Activated naive CD8-positive, alpha-beta T cell treated with anti-CD3 and anti-CD28 coated beads for 36 hours (primary cell): ENCODE measurements at regions not wholly inside any gene's neighbourhood (a gene's known extent, or its start where the extent isn't known, plus 50 kb on each side); places are given as distances from the start of the nearest gene placed in this dataset.
"Not testable (repeated sequence)": the region's sequence is repeated elsewhere in the genome, so short reads cannot be mapped to it uniquely, and the experiment has no call there.

ENCODE experiments used
- DNase-seq: peaks from one replicate; pipeline ENCODE4 v3.0.0; 2021
- H3K27ac Mint-ChIP-seq: one replicate; pipeline ENCODE4 v1.8.0; 2022; ENCODE audit warnings: mild to moderate bottlenecking, moderate library complexity, mixed read lengths
- H3K27me3 Mint-ChIP-seq: one replicate; pipeline ENCODE4 v1.8.0; 2022; ENCODE audit warnings: mild to moderate bottlenecking, mixed read lengths
- H3K36me3 Mint-ChIP-seq: one replicate; pipeline ENCODE4 v1.8.0; 2021; ENCODE audit warnings: mild to moderate bottlenecking, mixed read lengths
- H3K4me1 Mint-ChIP-seq: one replicate; pipeline ENCODE4 v1.8.0; 2021; ENCODE audit warnings: mixed read lengths
- H3K4me3 Mint-ChIP-seq: one replicate; pipeline ENCODE4 v1.8.0; 2022; ENCODE audit warnings: mild to moderate bottlenecking, moderate library complexity, mixed read lengths
- H3K9me3 Mint-ChIP-seq: one replicate; pipeline ENCODE4 v1.8.0; 2022; ENCODE audit warnings: mixed read lengths

DNA sequence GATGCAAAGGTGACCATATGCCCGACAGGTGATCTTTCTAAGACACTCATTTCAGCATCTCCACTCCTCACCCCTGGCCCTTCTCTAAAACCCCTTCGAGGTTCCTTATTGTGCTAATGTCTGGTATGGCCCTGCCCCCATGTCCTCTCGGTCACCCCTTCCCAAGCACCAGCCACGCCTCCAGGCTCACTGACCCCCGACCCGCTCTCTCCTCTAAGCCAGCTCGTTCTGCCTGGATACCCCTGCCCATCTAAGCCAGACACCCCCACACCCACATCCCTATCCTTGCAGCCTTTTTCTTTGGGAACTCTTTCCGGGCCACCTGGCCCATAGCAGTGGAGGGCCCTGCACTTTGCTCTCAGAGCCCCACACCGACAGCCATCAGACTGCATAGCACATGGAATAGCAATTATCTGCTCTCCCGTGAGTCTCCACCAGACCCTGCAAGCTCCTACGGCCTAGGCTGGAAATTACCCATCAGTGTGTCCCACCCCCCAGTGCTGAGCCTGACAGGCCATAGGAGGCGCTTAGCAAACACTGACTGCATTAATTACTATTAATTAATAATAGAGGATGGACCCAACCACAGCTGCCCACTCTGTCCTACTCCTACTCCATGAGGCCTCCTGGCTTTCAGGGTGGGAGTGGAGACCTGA is 176.7 kb downstream of the TMEM132E start:
- H3K4me1 Mint-ChIP-seq = no peaks in the 10 kb centered on the region
- no peaks in the 10 kb centered on the region for H3K36me3 Mint-ChIP-seq
- no peak overlapping the region for H3K27ac Mint-ChIP-seq
- DNase-seq = no peak
- H3K27me3 Mint-ChIP-seq = peaks cover 24% of the 10 kb centered on the region
- no peaks in the 10 kb centered on the region for H3K9me3 Mint-ChIP-seq
- no peak overlapping the region for H3K4me3 Mint-ChIP-seq

DNA sequence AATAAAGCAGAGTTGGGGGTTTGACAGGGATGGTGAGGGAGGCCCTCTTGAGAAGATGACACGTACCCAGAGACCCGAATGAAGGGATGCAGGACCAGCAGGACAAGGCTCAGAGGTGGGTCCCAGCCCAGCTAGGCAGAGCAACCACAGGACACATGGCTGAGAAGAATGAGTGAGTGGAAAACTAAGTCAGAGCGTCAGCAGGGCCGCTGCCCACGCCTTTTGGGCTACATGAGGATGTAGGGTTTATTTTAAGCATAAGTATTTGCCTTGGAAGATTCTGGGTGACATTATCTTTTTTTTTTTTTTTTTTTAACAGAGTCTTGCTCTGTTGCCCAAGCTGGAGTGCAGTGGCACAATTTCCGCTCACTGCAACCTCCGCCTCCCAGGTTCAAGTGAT is 176.0 kb downstream of the TMEM132E start:
- no peak for DNase-seq
- Mint-ChIP-seq H3K27me3 (peaks cover 24% of the 10 kb centered on the region), H3K4me1 (no peaks in the 10 kb centered on the region), H3K36me3 (no peaks in the 10 kb centered on the region), H3K27ac (no peak overlapping the region), H3K9me3 (no peaks in the 10 kb centered on the region), H3K4me3 (no peak overlapping the region)

DNA sequence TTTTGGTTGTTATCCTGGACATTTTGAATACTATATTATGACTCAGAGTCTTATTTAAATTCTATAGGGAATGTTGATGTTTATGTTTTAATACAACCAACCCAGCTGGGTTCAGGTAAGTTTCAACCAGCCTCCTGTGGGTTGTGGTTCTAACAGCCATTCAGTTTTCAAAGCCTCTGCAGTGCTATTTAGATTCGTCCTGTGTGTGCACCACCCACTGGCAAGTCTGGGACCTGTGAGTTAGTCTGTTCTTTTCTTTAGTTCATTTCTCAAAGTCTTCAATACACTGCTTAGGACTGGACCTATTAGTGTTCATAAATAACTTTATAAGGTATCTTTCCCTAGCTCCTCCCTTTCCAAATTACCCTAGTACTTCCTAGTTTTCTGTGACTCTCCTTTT is 170.6 kb downstream of the TMEM132E start:
- DNase-seq = no peak
- Mint-ChIP-seq H3K4me3 (no peak overlapping the region), H3K27me3 (peaks cover 31% of the 10 kb centered on the region), H3K36me3 (no peaks in the 10 kb centered on the region), H3K4me1 (no peaks in the 10 kb centered on the region), H3K27ac (no peak overlapping the region), H3K9me3 (peaks cover 2% of the 10 kb centered on the region)

DNA sequence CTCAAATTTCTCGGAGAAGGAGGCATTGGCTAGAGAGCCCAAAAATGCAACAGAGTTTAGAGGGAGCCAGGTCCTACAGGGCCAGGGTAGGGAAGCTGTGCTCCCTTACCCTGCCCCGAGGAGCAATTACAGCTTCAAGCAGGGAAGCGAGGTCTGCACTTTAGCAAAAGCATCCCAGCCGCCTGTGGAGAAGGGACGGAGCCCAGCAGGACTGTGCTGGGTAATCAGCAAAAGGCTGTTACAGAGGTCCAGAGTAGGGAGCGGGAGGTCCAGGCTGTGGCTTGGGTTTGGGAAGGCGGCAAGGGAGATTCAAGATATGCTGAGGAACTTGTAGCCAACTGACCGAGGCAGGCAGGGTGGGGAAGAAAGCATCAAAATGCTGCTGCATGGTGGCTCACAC is 162.6 kb downstream of the TMEM132E start:
- no peak overlapping the region for H3K27ac Mint-ChIP-seq
- peaks cover 14% of the 10 kb centered on the region for H3K27me3 Mint-ChIP-seq
- H3K4me3 Mint-ChIP-seq = no peak overlapping the region
- no peaks in the 10 kb centered on the region for H3K4me1 Mint-ChIP-seq
- H3K36me3 Mint-ChIP-seq = no peaks in the 10 kb centered on the region
- peaks cover 6% of the 10 kb centered on the region for H3K9me3 Mint-ChIP-seq
- no peak for DNase-seq

DNA sequence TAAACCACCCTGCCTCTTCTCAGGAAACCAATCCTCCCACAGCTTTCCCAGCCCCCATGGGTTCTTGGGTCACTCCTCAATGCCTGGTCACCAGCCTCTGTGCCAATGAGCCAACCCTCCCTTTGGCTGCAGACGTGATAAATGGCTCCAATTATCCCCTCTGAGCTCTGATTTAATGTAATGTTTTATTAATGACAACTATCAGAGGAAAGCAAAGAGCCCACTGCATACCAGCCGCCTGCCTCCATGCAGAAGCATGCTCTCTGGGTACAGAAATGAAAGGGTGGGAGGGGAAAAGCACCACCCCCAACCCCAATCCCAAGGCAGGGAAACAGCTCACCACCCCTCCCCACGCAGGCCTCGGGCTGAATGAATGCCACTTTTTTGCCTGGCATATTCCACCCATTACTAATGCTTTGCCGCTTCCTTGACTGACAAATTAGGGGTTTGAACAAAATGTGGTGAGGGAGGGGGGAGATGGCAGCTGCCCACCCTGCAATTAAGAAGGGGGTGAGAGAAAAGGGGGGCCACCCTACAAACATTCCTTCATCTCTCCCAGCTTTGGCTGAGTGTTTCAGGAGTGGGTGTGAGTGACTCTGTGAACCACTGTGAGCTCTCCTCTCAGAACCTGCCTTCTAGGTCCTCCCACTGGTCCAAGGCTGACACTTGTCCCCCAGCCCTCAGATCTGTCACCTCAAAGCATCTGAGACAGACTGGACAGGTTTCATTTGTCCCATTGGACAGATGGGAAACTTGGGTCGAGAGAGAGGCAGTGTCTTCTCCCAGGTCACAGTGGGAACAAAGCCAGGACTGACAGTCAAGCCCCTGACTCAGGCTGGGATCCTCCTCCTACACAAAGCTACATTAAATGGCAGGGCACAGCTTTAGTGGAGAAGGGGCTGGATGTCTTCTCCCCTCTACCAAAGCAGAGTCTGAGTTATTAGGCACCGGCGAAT is 161.5 kb downstream of the TMEM132E start:
- H3K27ac Mint-ChIP-seq = no peak overlapping the region
- H3K4me1 Mint-ChIP-seq = no peaks in the 10 kb centered on the region
- peaks cover 14% of the 10 kb centered on the region for H3K27me3 Mint-ChIP-seq
- DNase-seq = no peak
- peaks cover 6% of the 10 kb centered on the region for H3K9me3 Mint-ChIP-seq
- no peak overlapping the region for H3K4me3 Mint-ChIP-seq
- H3K36me3 Mint-ChIP-seq = no peaks in the 10 kb centered on the region

DNA sequence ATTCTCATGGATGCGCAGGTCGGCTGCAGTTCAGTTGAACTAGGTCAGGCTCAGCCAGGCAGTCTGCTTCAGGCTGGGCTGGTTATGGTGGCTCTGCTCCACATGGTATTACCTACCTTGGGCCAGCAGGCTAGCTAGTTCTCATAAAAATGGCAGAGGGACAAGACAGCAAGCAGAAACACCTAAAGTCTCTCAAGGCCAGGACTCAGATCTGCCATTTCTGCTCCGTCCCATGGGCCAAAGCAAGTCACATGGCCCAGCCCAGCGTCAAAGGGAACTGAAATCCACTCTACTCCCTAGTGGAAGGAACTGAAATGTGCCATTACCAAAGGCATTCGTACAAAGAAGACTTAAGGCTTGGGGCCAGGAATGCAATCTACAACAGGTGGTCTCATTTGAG is 160.0 kb downstream of the TMEM132E start:
- peaks cover 19% of the 10 kb centered on the region for H3K27me3 Mint-ChIP-seq
- H3K36me3 Mint-ChIP-seq = no peaks in the 10 kb centered on the region
- H3K4me3 Mint-ChIP-seq = no peak overlapping the region
- H3K27ac Mint-ChIP-seq = no peak overlapping the region
- no peak for DNase-seq
- peaks cover 6% of the 10 kb centered on the region for H3K9me3 Mint-ChIP-seq
- H3K4me1 Mint-ChIP-seq = no peaks in the 10 kb centered on the region

DNA sequence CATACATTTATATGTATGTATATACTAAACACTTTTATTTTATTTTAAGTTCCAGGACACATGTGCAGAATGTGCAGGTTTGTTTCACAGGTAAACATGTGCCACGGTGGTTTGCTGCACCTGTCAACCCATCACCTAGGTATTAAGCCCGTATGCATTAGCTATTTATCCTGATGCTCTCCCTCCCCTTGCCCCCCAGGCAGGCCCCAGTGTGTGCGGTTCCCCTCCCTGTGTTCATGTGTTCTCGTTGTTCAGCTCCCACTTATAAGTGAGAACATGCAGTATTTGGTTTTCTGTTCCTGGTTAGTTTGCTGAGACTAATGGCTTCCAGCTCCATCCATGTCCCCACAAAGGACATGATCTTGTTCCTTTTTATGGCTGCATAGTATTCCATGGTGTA is 158.3 kb downstream of the TMEM132E start:
- not testable (repeated sequence) for H3K4me3 Mint-ChIP-seq, DNase-seq, H3K9me3 Mint-ChIP-seq, H3K36me3 Mint-ChIP-seq, H3K27ac Mint-ChIP-seq, H3K4me1 Mint-ChIP-seq
- peaks cover 14% of the 10 kb centered on the region for H3K27me3 Mint-ChIP-seq

DNA sequence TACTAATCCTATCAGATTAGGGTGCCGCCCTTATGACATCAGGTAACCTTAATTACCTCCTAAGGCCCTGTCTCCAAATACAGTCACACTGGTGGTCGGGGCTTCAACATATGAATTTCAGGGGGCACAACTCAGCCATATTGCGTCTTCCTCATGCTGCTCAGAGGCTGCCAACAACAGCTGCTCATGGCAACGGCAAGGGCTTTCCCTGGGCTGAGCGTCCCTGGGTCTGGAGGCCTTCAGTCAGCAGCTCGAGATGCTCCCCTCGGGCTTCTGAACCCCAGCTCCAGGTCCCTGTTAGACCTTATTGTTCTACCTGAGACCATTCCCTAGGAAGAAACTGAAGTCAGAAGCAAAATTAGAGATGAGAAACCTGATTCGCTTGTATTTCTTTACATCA is 157.2 kb downstream of the TMEM132E start:
- H3K36me3 Mint-ChIP-seq = no peaks in the 10 kb centered on the region
- H3K4me1 Mint-ChIP-seq = no peaks in the 10 kb centered on the region
- peaks cover 7% of the 10 kb centered on the region for H3K27me3 Mint-ChIP-seq
- H3K4me3 Mint-ChIP-seq = no peak overlapping the region
- H3K27ac Mint-ChIP-seq = no peak overlapping the region
- no peak for DNase-seq
- H3K9me3 Mint-ChIP-seq = peaks cover 3% of the 10 kb centered on the region

DNA sequence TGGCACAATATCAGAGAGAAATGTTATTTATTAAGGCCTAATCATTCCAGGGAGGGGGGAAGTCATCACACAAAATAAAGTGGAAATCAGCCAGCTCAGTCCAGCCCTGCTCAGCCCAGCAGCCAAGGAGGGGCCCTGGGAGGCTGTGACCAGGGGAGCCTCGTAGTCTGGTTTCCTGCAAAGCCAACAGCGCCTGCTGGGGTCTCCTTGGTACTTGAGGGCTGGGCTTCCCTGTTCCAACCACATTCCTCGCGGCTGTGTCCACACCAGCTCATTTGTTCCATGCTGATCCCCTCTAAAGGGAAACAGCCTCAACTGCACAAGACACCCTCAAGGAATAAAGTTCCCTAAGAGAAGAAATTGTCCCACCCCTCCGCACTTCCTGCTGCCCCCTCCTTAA is 154.0 kb downstream of the TMEM132E start:
- Mint-ChIP-seq H3K36me3 (no peaks in the 10 kb centered on the region), H3K4me1 (no peaks in the 10 kb centered on the region), H3K9me3 (peaks cover 3% of the 10 kb centered on the region), H3K4me3 (no peak overlapping the region), H3K27ac (no peak overlapping the region), H3K27me3 (peaks cover 5% of the 10 kb centered on the region)
- no peak for DNase-seq

DNA sequence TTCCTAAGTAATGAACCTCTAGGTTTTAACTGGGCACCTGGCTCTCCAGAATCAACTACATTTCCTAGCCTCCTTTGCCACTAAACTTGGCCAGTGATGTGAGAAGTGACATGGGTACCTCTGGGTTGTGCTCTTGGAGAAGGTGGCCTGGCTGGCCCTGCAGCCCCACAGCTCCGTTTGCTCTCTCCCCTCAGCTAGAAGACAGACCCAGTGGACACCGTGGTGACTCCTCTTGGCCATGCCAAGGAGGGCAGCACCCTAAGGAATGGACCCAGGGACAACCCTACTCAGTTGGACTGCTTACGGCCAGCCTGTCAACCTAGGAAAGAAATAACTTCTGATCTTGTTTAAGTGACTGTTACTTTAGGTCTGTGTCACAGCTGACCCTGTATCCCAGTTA is 151.4 kb downstream of the TMEM132E start:
- Mint-ChIP-seq H3K9me3 (no peaks in the 10 kb centered on the region), H3K36me3 (no peaks in the 10 kb centered on the region), H3K27me3 (peaks cover 5% of the 10 kb centered on the region), H3K4me3 (no peak overlapping the region), H3K4me1 (no peaks in the 10 kb centered on the region), H3K27ac (no peak overlapping the region)
- no peak for DNase-seq

DNA sequence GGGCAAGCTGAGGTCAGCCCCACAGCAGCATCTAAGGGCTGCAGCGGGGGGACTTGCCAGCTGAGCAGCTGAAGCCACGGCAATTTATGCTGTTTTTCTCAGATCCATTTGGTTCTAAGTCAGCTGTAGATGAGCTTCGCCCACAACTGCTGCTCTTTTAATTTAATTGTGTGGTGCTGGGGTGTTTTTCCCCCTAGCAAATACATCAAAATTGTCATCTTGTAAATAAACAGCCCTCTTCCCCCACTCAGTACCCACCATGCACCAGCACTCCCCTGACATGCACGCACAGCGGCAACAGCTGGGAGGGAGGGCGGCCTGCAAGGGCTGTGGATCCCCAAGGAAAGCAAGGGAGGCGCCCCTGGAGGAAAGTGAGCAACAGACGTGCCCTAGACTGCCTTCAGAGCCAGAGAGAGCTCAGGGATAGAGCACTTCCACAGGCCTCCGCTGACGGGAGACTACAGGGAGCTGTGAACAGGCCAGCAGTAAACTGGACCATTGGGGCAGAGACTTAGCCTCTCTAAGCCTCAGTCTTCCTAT is 149.5 kb downstream of the TMEM132E start:
- no peaks in the 10 kb centered on the region for H3K4me1 Mint-ChIP-seq
- no peak for DNase-seq
- no peaks in the 10 kb centered on the region for H3K27me3 Mint-ChIP-seq
- H3K4me3 Mint-ChIP-seq = no peak overlapping the region
- no peaks in the 10 kb centered on the region for H3K36me3 Mint-ChIP-seq
- no peak overlapping the region for H3K27ac Mint-ChIP-seq
- H3K9me3 Mint-ChIP-seq = no peaks in the 10 kb centered on the region

DNA sequence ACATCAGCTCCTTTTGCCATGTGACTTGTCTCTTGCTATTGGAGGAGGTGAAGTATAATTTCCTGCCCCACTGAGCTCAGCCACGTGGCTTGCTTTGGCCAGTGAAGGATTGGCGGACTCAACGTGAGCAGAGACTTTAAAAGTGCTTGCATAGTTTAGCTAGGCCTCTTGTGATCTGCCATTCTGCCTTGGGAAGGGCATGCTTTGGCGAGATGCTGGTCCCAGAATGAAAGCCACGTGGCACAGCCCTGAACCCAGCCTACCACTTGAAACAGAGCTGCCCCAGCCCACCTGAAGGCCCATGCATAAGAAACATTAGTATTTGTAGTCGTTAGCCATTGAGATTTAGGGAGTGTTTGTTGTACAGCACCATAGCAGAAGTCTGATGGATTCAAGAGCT is 148.2 kb downstream of the TMEM132E start:
- Mint-ChIP-seq H3K36me3 (no peaks in the 10 kb centered on the region), H3K4me1 (no peaks in the 10 kb centered on the region), H3K9me3 (no peaks in the 10 kb centered on the region), H3K27ac (no peak overlapping the region), H3K27me3 (no peaks in the 10 kb centered on the region), H3K4me3 (no peak overlapping the region)
- no peak for DNase-seq

DNA sequence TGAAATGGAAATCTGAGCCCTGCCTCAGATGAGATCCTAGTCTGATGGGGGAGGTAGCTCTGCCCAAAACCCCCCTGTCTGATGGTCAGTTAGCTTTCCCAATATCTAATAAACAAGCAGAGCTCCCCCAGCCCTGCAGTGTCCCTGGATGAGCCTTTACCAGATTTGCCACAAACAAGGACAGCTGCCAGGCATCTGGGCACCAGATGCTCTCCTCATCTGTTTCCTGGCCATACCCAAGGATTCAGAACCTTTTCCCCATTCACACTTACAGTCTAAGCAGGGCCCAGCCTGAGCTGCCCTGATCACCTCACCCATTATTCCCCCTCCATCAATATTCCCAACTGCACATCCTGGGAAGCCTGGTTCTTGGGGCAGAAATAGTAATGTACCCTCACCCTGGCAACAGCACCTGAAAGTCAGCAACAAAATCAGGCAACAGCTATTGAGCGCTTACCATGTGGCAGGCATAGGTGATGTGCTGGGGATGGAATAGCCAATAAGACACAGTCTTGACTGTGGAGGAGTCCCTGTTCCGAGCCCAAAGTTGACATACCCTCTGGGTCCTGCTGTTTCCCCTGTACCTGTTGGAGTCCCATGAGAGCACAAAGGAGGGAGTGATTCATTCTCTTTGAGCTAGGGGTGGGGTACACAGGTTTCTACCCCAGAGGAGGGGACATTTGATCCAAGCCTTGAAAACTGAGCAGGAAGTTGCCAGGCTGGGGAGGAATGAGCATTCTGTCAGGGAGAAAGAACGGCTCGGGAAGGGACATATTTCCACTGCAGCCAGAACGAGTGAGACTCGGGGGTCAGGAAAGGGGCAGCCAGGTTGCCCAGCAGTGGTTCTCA is 147.4 kb downstream of the TMEM132E start:
- Mint-ChIP-seq H3K36me3 (no peaks in the 10 kb centered on the region), H3K4me3 (no peak overlapping the region), H3K27ac (no peak overlapping the region), H3K9me3 (no peaks in the 10 kb centered on the region), H3K27me3 (no peaks in the 10 kb centered on the region), H3K4me1 (no peaks in the 10 kb centered on the region)
- no peak for DNase-seq

DNA sequence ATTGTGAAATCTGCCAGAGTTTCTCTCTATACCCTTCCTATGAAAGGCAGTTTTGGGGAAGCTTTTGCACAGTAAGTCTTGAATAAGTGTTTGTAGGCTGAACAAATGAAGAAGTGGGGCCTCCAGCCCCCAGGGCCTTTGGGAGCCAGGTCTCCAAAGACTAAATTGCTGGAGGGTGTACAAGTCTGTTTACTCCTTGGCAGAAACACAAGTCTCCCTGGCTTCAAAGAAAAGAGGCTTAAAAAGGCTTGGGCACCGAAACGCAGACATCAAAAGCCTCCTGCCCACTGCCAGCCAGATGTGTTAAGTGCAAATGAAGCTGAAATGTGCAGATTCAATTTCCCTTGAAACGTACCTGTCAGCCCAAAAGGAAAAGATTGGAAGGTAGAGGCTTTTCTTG is 146.3 kb downstream of the TMEM132E start:
- Mint-ChIP-seq H3K4me3 (no peak overlapping the region), H3K36me3 (no peaks in the 10 kb centered on the region), H3K4me1 (no peaks in the 10 kb centered on the region), H3K27ac (no peak overlapping the region), H3K9me3 (no peaks in the 10 kb centered on the region), H3K27me3 (no peaks in the 10 kb centered on the region)
- no peak for DNase-seq

DNA sequence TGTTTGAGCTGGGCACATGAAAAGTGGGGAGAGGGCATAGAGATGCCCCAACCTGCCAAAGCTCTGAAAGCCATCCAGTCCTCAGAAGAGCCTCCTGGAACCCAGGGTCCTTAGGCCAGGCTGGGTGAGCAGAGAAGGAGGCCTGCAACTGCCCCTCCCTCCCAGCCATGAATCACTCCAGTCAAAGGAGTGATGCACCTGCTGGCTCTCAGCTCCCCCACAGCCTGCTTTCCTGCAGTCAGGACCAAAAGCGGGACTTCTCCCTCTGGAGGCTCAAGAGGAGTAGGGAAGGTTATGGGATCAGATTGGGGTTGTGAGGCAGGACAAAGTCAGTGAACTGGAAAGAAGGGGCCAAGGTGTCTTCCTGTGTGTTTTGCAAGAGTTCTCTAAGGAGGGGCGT is 145.6 kb downstream of the TMEM132E start:
- Mint-ChIP-seq H3K4me3 (no peak overlapping the region), H3K27me3 (peaks cover 3% of the 10 kb centered on the region), H3K27ac (no peak overlapping the region), H3K9me3 (no peaks in the 10 kb centered on the region), H3K4me1 (no peaks in the 10 kb centered on the region), H3K36me3 (no peaks in the 10 kb centered on the region)
- no peak for DNase-seq
